ENCODE measurements at regions not wholly inside any gene's neighbourhood (a gene's known extent, or its start where the extent isn't known, plus 50 kb on each side); places are given as distances from the start of the nearest gene placed in this dataset.

DNA sequence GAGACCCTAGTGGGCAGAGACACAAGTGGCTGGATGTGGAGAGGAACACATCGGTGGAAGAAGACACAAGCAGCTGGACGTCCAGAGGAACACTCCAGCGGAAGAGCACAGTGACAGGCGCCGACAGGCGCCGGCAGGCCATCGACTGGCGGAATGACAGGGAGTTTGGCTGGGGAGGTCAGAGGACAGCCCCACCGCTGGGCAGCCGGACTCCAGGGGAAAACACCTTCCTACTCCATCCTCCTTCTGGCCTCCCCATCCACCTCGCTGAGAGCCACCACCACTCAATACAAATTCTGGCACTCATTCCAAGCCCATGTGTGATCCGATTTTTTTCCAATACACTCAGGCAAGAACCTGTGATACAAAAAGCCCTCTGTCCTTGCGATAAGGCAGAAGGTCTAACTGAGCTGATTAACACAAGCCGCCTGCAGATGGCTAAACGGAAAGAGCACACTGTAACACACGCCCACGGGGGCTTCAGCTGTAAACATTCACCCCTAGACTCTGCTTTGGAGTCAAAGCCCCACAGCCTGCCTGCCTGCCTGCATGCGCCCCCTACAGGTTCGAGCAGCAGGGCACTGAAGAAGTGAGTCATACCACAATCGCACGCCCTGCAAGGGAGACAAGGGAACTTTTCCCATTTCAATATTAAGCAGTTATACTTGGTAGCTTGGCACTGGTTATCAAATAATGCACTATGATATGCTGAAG, 50.2 kb upstream of the LRP1B start:
- no peak for TF ChIP-seq POLR2A (IDR thresholded peaks at IDR 0.05)
- TF ChIP-seq, protein P1, sequence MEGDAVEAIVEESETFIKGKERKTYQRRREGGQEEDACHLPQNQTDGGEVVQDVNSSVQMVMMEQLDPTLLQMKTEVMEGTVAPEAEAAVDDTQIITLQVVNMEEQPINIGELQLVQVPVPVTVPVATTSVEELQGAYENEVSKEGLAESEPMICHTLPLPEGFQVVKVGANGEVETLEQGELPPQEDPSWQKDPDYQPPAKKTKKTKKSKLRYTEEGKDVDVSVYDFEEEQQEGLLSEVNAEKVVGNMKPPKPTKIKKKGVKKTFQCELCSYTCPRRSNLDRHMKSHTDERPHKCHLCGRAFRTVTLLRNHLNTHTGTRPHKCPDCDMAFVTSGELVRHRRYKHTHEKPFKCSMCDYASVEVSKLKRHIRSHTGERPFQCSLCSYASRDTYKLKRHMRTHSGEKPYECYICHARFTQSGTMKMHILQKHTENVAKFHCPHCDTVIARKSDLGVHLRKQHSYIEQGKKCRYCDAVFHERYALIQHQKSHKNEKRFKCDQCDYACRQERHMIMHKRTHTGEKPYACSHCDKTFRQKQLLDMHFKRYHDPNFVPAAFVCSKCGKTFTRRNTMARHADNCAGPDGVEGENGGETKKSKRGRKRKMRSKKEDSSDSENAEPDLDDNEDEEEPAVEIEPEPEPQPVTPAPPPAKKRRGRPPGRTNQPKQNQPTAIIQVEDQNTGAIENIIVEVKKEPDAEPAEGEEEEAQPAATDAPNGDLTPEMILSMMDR (IDR thresholded peaks at IDR 0.05 in 4 of 5, conservative IDR thresholded peaks at IDR 0.05 in 1 of 5), result no peak

All from gastrocnemius medialis (tissue), 4 donors.